Fibroblast of skin of scalp (primary cell): ENCODE measurements at regions not wholly inside any gene's neighbourhood (a gene's known extent, or its start where the extent isn't known, plus 50 kb on each side); places are given as distances from the start of the nearest gene placed in this dataset.

Source experiments
- DNase-seq: peaks from one replicate; pipeline ENCODE4 v3.0.0-alpha.2; 2013

DNA sequence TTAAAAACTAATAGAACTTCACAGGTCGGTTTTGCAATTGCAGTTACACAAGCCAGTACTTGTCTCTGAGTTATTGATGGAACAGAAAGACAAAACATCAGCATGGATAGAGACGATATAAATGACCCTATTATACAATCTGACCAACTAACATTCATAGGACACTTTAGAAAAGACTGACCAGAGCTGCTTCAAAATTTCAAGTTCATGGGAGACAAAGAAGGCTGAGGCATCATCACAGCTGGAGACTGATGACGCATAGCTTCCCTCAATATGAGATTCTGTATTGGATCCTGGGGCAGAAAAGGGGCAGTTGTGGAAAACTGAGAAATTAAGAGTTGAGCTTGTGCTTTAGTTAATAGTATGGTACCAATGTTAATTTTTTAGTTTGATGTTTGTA lies 174.0 kb downstream of the THBS2 start:
- DNase-seq, result no peak

GRCh38 chr6:169078399-169079145 lies 175.1 kb downstream of the THBS2 start:
- no peak for DNase-seq

GRCh38 chr6:169075915-169076654 lies 177.6 kb downstream of the THBS2 start:
- no peak for DNase-seq

DNA sequence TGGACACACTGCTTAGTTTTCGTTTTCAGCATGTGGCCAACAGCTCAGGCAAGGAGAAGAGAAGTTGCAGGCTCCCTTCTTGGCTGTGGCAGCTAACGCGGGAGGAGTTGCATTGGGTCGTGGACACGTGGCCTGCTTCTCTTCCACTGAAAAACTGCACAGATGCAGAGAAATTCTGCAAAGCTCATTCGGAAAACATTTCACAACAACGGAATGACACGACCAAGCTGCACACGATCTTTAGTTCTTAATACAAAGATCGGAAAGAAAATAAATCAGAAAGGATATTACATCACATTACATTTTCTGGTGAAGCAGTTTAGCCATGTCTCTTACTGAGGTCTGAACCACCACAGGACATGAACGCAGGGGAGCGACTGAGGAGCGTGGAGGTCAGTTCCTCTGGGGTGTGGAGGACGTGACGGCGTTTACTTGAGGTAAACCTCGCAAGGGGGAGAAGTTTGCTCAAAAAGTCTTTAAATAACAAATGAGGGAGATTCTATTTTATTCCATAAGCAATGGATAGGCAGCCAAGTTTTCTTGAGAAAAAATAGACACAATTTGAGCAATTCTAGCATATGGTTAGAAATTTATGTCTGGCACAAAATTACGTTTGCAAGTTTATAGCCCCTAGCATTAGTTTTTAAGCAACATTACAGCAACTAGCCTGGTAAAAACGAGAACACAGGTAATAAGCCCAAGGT lies 178.3 kb downstream of the THBS2 start:
- peak; percentile 91 for DNase-seq

- DNase-seq, result peak; percentile 68
These were observed 179.1 kb downstream of the THBS2 start for GRCh38 chr6:169074526-169074925.

DNA sequence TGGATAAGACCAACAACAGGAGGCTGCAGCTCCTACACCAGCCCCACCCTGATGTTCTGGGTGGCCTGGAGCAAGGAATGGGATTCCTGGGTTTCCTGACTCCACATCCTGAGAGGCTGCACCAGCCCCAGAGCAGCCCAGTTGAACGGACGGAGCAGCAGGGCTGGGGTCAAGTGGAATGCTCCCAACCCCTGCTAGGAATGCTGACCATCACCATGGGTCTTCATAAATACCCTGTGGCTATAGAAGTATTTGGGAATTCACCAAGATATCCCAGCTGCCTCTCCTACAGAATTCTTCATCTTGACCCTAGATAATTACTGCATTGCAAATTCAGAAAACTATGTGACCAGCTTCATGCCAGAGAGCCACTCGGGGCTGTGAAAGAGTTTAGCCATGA lies 180.3 kb downstream of the THBS2 start:
- peak; percentile 99 for DNase-seq

DNA sequence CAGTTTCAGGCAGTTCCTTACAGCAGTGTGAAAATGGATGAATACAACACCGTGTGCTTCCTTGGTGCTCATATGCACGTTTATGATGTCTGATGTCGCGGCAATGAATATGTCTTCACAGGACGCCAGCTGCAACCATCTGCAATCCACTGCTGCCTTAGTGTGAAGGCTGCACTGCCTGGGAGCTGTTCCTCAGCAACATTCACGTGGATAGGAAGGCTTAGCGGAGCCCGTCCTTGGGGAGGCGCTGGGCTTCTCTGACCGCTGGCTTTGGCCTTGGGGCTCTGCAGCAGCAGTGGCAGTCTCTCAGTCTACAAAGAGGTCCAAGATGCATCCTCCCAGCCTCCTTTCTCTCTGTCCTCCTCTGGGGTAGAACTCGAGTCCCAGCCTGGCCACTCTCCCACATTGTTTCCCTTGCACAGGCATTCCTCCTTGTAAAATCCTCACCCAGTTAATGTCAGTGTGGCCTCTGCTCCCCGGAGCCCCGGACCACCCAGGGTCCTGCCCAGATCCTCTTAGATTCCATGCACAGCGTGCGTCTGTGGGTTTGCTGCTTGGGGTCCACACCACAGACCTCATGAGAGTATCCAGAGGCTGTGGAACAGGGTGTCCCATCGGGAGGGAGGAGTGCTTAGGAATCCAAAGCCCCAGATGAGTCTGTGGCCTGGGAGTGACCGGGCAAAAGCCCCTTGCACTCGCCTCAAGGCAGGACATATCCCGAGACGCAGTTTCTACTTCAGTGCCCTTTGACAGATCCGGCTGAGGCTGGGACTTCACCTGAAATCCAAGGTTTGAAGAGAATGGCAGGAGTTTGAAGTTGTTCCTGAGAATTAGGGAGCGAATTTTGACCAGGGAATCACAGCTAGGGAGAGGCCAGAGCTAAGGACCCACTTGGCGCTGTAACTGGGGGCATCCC lies 181.3 kb downstream of the THBS2 start:
- DNase-seq, result peak; percentile 70

- no peak for DNase-seq
These were observed 182.3 kb downstream of the THBS2 start for GRCh38 chr6:169071394-169071793.

GRCh38 chr6:169070506-169071176 lies 183.0 kb downstream of the THBS2 start:
- peak; percentile 99 for DNase-seq

- no peak for DNase-seq
These were observed 184.3 kb downstream of the THBS2 start for GRCh38 chr6:169069356-169069755.

GRCh38 chr6:169064194-169064593 lies 189.5 kb downstream of the THBS2 start:
- no peak for DNase-seq

DNA sequence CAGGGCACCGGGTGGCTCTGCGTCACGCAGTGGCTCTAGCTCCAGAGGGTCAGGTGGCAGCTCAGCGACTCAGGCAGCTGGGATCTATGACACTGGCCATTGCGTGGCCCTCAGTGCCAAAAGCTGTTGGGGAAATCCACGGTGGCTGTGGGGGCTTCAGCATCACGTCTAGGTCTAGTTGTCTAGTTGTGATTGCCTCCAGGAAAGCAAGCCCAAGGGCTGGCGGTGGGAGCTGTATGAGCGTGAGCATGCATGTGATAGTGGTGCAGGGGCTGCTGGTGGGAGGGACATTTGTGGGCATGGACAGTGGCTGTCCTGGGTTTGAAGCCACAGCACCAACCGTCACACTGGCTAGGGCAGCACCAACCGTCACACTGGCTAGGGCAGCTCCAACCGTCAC lies 191.4 kb downstream of the THBS2 start:
- DNase-seq, result no peak

GRCh38 chr6:169058634-169059033 lies 195.0 kb downstream of the THBS2 start:
- no peak for DNase-seq

GRCh38 chr6:169052462-169052861 lies 201.2 kb downstream of the THBS2 start:
- DNase-seq, result no peak

- DNase-seq, result no peak
These were observed 202.3 kb downstream of the THBS2 start for GRCh38 chr6:169051371-169051770.

DNA sequence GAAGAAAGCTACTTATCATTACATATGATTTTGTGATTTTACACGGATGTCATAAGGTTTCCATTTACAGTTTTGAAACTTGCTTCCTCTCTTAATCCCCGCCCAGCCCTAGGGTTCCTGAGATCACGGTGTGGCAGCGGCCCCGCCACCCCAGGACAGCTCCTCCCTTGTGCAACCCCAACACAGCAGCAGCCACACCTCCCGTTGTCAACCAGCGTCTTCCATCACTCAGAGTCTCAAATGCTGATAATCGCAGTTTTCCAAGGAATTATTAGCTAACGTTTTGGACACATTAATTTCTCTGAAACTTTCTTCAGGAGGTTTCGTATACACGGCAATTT lies 204.8 kb downstream of the THBS2 start:
- no peak for DNase-seq

GRCh38 chr6:169048185-169048864 lies 205.3 kb downstream of the THBS2 start:
- DNase-seq, result no peak

DNA sequence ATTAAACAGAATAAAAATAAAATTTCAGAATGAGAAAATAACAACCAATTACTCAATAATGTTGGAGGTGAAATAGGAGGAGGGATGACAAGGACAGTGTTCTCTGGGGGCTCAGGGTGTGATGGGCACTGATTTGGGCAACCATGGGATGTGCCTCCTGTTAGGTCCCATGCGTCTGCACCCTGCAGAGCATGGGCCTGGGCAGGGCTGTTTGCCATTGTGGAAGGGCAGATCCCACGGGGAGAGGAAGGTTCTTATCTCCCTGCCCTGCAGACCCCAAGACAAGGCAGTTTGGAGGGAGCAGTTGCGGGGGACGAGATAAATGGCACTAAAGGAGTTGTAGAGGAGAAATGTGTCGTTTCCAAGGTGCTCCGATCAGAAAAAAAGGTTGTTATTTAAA lies 206.3 kb downstream of the THBS2 start:
- no peak for DNase-seq

GRCh38 chr6:169046483-169047192 lies 207.0 kb downstream of the THBS2 start:
- peak; percentile 96 for DNase-seq

DNA sequence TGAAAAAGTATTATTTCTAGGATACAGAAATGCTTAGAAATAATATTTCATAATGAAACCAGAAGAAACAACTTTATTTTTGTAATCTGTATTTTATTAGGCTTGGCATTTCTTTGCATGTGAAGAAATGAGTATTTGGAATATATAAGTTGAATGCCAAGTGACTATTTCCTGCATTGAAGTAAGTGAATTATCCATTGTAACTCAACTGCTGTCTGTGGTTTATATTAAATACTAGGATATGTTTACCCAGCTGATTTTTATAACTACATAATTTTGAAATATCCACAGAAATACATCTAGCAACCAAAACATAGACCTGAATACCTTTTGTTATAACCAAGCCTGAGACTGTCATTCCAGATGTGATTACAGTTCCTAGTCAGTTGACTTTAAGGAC lies 207.6 kb downstream of the THBS2 start:
- peak; percentile 85 for DNase-seq

- no peak for DNase-seq
These were observed 208.2 kb downstream of the THBS2 start for GRCh38 chr6:169045486-169045885.
